Esophagus squamous epithelium (tissue), 5 donors: ENCODE measurements at regions not wholly inside any gene's neighbourhood (a gene's known extent, or its start where the extent isn't known, plus 50 kb on each side); places are given as distances from the start of the nearest gene placed in this dataset.
A peak's percentile ranks its signal among the peaks of the same experiment; 100 is the strongest.

Source experiments
- DNase-seq: peaks from one replicate; lab custom pipeline; 2025; lab: John Stamatoyannopoulos, UW
- H3K27ac ChIP-seq, 4 donors: fragments of 200-600 bp; sonication (generic); one replicate each; pipeline ENCODE4 v1.5.1; 2016 to 2019; ENCODE audit warnings: mild to moderate bottlenecking in 1 of 4
- H3K27me3 ChIP-seq, 4 donors: fragments of 200-600 bp; sonication (generic); 1 replicate in 3 of 4; 2 replicates in 1 of 4; pipeline versions ENCODE4 v1.5.1 to v1.6.0; 2017 to 2021; ENCODE audit warnings: antibody characterized with exemption in 1 of 4
- H3K36me3 ChIP-seq, 3 donors: fragments of 200-600 bp; sonication (generic); one replicate each; pipeline ENCODE4 v1.5.1; 2016 to 2019
- H3K4me1 ChIP-seq, 3 donors: fragments of 200-600 bp; sonication (generic); one replicate each; pipeline ENCODE4 v1.5.1; 2017 to 2019
- H3K4me3 ChIP-seq, 4 donors: fragments of 200-600 bp; sonication (generic); 1 replicate in 3 of 4; 2 replicates in 1 of 4; pipeline ENCODE4 v1.5.1; 2016 to 2019; ENCODE audit warnings: mild to moderate bottlenecking in 2 of 4, moderate library complexity in 1 of 4
- H3K9me3 ChIP-seq, 3 donors: fragments of 200-600 bp; sonication (generic); one replicate each; pipeline ENCODE4 v1.5.1; 2016 to 2019
- POLR2A ChIP-seq, 4 donors: fragments of 450-650 bp; IDR thresholded peaks; one replicate each; pipeline ENCODE4 v1.6.1; 2017; ENCODE audit warnings: antibody characterized with exemption in 4 of 4, mild to moderate bottlenecking in 4 of 4, moderate library complexity in 3 of 4
- WGBS, 2 donors: methylation state at CpG; one replicate each; pipeline ENCODE4 v1.1.5; 2018; 5-methylcytosine and 5-hydroxymethylcytosine counted together
- intact Hi-C: fragments of 100-400 bp; cut with DNase I; formaldehyde crosslinking; loops from one replicate; pipeline ENCODE4 v1.15.0; 2022
- small RNA-seq, 4 donors: library from RNA; depleted of rRNA; stranded (forward); fragments of <200 nt; gene quantifications; one replicate each; pipeline ENCODE3, GENCODE V24; 2016
- TF ChIP-seq, protein P1 (sequence below), 6 experiments: fragments of 450-650 bp in 4 of 6; fragments of 200-600 bp in 2 of 6; sonication (generic) in 2 of 6; IDR thresholded peaks; one replicate each; pipeline ENCODE4 v1.5.1; 2016 to 2019; ENCODE audit warnings: antibody characterized with exemption in 6 of 6, mild to moderate bottlenecking in 4 of 6, moderate library complexity in 4 of 6
- donor health status: DM: yes; HTN: yes; CAD: no.

- intact Hi-C loops: no loop called here
- Histone ChIP-seq H3K4me3 (no peak overlapping the region), H3K27ac (peak overlapping the region; percentile 54 to 93 (median 90)), H3K4me1 (peaks cover 25 to 69% (median 50%) of the 10 kb centered on the region in 3 donors), H3K27me3 (no peaks in the 10 kb centered on the region), H3K36me3 (no peaks in the 10 kb centered on the region), H3K9me3 (no peaks in the 10 kb centered on the region)
- DNase-seq: no peak
- WGBS, 2 donors: 79 to 92% methylated on average over 2 to 3 of the region's 3 CpGs
- TF ChIP-seq, protein P1, sequence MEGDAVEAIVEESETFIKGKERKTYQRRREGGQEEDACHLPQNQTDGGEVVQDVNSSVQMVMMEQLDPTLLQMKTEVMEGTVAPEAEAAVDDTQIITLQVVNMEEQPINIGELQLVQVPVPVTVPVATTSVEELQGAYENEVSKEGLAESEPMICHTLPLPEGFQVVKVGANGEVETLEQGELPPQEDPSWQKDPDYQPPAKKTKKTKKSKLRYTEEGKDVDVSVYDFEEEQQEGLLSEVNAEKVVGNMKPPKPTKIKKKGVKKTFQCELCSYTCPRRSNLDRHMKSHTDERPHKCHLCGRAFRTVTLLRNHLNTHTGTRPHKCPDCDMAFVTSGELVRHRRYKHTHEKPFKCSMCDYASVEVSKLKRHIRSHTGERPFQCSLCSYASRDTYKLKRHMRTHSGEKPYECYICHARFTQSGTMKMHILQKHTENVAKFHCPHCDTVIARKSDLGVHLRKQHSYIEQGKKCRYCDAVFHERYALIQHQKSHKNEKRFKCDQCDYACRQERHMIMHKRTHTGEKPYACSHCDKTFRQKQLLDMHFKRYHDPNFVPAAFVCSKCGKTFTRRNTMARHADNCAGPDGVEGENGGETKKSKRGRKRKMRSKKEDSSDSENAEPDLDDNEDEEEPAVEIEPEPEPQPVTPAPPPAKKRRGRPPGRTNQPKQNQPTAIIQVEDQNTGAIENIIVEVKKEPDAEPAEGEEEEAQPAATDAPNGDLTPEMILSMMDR (IDR thresholded peaks at IDR 0.05): no peak
- TF ChIP-seq POLR2A (IDR thresholded peaks at IDR 0.05): no peak
These were observed 52.6 kb upstream of the CD93 start for GRCh38 chr20:23138682-23139081.

DNA sequence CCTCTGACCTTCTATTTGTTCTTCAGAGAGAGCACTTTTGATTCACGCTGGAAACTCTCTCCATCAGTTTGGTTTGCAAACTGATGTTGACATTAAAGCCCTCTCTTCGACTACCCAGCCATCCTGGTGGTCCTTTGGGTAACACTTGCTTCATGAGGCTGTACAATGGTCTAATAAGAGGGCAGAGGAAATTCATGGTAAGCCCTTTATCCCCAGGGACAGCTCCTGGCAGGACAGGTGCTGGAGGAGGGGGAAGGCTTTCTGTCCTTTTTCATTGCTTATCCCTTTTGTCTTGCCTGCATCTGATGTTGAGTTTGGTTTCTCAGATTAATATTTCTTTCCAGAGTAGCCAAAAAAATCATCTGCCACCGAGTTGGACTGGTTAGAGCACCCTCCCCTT lies 52.1 kb upstream of the CD93 start:
- Histone ChIP-seq H3K27me3 (no peaks in the 10 kb centered on the region), H3K36me3 (no peaks in the 10 kb centered on the region), H3K9me3 (no peaks in the 10 kb centered on the region), H3K4me1 (peaks cover 25 to 69% (median 52%) of the 10 kb centered on the region in 3 donors), H3K4me3 (no peak overlapping the region), H3K27ac (peak overlapping the region; percentile 87 to 93 (median 90))
- intact Hi-C loops: no loop called here
- 68 to 77% methylated on average over 3 of the region's 3 CpGs for WGBS, 2 donors
- no peak for DNase-seq
- TF ChIP-seq, protein P1 (IDR thresholded peaks at IDR 0.05): no peak
- no peak for TF ChIP-seq POLR2A (IDR thresholded peaks at IDR 0.05)

- H3K36me3 ChIP-seq: no peaks in the 10 kb centered on the region
- peaks cover 17 to 66% (median 49%) of the 10 kb centered on the region in 3 donors for H3K4me1 ChIP-seq
- intact Hi-C loops: no loop called here
- H3K4me3 ChIP-seq: no peak overlapping the region
- TF ChIP-seq, protein P1 (IDR thresholded peaks at IDR 0.05): no peak
- TF ChIP-seq POLR2A (IDR thresholded peaks at IDR 0.05): peak in 2 of 4 donors; percentile 39 to 55
- no peak for DNase-seq
- H3K27me3 ChIP-seq: no peaks in the 10 kb centered on the region
- WGBS, 2 donors: 73 to 79% methylated on average over 7 to 13 of the region's 20 CpGs
- peak overlapping the region; percentile 87 to 93 (median 90) for H3K27ac ChIP-seq
- no peaks in the 10 kb centered on the region for H3K9me3 ChIP-seq
These were observed 51.0 kb upstream of the CD93 start for GRCh38 chr20:23136893-23137745.

DNA sequence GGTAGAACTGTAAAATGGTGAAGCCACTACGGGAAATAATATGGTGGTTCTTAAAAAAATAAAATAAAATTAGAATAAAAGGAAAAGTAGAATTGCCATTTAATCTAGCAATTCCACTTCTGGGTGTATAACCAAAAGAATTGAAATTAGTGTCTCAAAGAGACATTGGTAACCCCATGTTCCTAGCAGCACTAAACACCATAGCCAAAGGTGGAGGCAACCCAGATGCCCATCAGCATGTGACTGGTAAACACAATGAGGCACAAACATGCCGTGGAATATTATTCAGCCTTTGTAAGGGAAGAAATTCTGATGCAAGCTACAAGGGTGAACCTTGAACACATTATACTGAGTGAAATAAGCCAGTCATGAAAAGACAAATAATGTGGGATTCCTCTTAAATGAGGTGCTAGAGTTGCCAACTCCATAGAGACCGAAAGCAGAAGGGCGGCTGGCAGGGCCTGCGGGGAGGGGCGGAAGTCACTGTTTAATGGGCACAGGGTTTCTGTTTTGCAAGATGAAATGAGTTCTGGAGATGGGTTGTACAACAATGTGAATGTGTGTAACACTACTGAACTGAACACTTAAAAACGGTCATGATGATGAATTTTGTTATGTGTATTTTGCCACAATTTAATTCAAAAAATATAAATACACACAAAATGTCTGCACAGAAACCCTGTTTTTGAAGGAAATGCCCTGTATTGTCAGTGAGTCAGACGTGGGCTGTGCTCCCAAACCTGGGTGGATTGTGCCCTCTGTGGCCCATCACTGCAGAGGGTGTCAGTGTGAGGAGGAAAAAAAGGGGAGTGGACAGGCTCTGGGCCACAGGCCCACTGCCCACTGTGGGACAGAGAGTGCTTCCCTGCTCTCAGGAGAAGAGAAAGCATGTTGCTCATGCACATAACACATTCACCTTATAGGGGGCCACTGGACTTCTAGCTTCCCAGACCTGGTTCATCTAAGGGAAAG lies 49.6 kb upstream of the CD93 start:
- intact Hi-C loops: no loop called here
- Histone ChIP-seq H3K4me3 (no peak overlapping the region), H3K27me3 (no peaks in the 10 kb centered on the region), H3K27ac (peak overlapping the region; percentile 87 to 93 (median 90)), H3K9me3 (no peaks in the 10 kb centered on the region), H3K36me3 (no peaks in the 10 kb centered on the region), H3K4me1 (peaks cover 15 to 64% (median 44%) of the 10 kb centered on the region in 3 donors)
- DNase-seq: no peak
- TF ChIP-seq, protein P1 (IDR thresholded peaks at IDR 0.05): no peak
- no peak for TF ChIP-seq POLR2A (IDR thresholded peaks at IDR 0.05)
- WGBS, 2 donors: 77 to 80% methylated on average over 8 of the region's 8 CpGs

Small RNAs in the stretch of these regions (small RNA-seq; reads per million reads assigned to genes)
- 0 reads per million in 4 donors for gene RNA5SP478
